Thymus (tissue), 11 donors: ENCODE measurements at regions not wholly inside any gene's neighbourhood (a gene's known extent, or its start where the extent isn't known, plus 50 kb on each side); places are given as distances from the start of the nearest gene placed in this dataset.

ENCODE experiments used
- DNase-seq, 9 donors: peaks; one replicate each; pipeline ENCODE4 v3.0.0-alpha.2; 2013; ENCODE audit warnings: low spot score in 9 of 9, low read depth in 6 of 9, missing footprints in 1 of 9
- H3K27ac ChIP-seq, 2 donors: one replicate each; pipeline ENCODE4 v1.5.1; 2013; ENCODE audit warnings: control low read depth in 1 of 2, low read depth in 1 of 2, low read length in 1 of 2, mild to moderate bottlenecking in 1 of 2, moderate library complexity in 1 of 2
- H3K27me3 ChIP-seq, 2 donors: one replicate each; pipeline ENCODE4 v1.5.1; 2013; ENCODE audit warnings: low read length in 1 of 2; ENCODE audit not compliant: control insufficient read depth in 2 of 2, insufficient read depth in 1 of 2
- H3K36me3 ChIP-seq, 2 donors: one replicate each; pipeline ENCODE4 v1.5.1; 2013; ENCODE audit warnings: low read length in 1 of 2, mild to moderate bottlenecking in 1 of 2, moderate library complexity in 1 of 2; ENCODE audit not compliant: control insufficient read depth in 2 of 2, insufficient read depth in 2 of 2
- H3K4me1 ChIP-seq, 2 donors: one replicate each; pipeline ENCODE4 v1.5.1; 2013; ENCODE audit warnings: low read length in 2 of 2; ENCODE audit not compliant: control insufficient read depth in 2 of 2, insufficient read depth in 2 of 2
- H3K4me3 ChIP-seq, 2 donors: one replicate each; pipeline ENCODE4 v1.5.1; 2013; ENCODE audit warnings: low read length in 2 of 2, control low read depth in 1 of 2, mild to moderate bottlenecking in 1 of 2
- H3K9me3 ChIP-seq, 2 donors: one replicate each; pipeline ENCODE4 v1.5.1; 2013; ENCODE audit warnings: low read length in 1 of 2, mild to moderate bottlenecking in 1 of 2; ENCODE audit not compliant: control insufficient read depth in 2 of 2, insufficient read depth in 1 of 2
- WGBS: extraction: QIAGEN DNeasy Blood & Tissue Kit; methylation state at CpG from one replicate; pipeline ENCODE4 v1.1.7; 2013; 5-methylcytosine and 5-hydroxymethylcytosine counted together
- donor health status: healthy.

- H3K27me3 ChIP-seq = no peaks in the 10 kb centered on the region
- H3K4me1 ChIP-seq = no peaks in the 10 kb centered on the region
- H3K9me3 ChIP-seq = no peaks in the 10 kb centered on the region
- WGBS = 88% methylated on average over 3 of the region's 3 CpGs
- H3K36me3 ChIP-seq = no peaks in the 10 kb centered on the region
- DNase-seq = no peak
- H3K4me3 ChIP-seq = no peak overlapping the region
- H3K27ac ChIP-seq = no peak overlapping the region
These were observed 131.5 kb downstream of the C12orf50 start for GRCh38 chr12:87897662-87898061.

DNA sequence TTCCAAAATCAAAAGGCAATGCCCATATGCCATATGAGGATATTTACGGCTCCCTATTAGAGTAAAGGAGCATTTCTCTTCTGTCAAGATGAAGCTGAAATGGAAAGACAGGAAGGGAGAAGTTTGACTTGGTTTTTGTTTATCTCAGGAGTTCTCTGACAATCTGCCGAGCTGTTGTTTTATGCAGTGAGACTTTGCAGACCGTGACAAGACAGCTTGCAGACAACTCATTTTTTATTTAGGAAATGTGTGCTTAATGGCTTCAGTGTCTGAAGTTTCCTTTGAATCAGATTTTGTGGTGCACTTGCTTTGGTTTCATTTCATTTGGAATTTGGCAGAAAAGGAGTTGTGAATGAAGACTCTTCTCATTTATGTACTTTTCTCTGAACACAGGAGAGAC is 145.4 kb downstream of the C12orf50 start:
- Histone ChIP-seq H3K9me3 (no peaks in the 10 kb centered on the region), H3K27me3 (no peaks in the 10 kb centered on the region), H3K36me3 (no peaks in the 10 kb centered on the region), H3K27ac (no peak overlapping the region), H3K4me3 (no peak overlapping the region), H3K4me1 (no peaks in the 10 kb centered on the region)
- DNase-seq = no peak
- 67% methylated on average over 3 of the region's 3 CpGs for WGBS

DNA sequence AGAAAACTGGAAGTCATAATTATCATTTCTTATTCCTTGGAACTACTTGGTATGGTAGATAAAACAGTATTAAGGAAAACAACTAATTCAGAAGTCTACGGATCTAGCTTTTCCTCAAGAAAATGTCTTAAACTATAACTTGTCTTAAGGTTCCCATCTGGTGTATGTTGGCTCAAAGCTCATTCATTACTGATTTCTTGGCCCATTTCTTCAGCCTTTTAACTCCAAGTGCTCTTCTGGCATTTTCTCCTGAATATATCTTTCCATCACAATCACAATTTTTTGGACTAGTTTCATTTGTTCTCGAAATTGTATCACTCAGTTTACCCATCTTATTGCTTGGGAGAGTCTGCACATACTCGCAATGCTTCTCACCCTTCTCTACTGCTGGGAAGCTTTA is 150.1 kb downstream of the C12orf50 start:
- no peak overlapping the region for H3K4me3 ChIP-seq
- WGBS = 69% methylated on average over 3 of the region's 3 CpGs
- no peaks in the 10 kb centered on the region for H3K36me3 ChIP-seq

DNA sequence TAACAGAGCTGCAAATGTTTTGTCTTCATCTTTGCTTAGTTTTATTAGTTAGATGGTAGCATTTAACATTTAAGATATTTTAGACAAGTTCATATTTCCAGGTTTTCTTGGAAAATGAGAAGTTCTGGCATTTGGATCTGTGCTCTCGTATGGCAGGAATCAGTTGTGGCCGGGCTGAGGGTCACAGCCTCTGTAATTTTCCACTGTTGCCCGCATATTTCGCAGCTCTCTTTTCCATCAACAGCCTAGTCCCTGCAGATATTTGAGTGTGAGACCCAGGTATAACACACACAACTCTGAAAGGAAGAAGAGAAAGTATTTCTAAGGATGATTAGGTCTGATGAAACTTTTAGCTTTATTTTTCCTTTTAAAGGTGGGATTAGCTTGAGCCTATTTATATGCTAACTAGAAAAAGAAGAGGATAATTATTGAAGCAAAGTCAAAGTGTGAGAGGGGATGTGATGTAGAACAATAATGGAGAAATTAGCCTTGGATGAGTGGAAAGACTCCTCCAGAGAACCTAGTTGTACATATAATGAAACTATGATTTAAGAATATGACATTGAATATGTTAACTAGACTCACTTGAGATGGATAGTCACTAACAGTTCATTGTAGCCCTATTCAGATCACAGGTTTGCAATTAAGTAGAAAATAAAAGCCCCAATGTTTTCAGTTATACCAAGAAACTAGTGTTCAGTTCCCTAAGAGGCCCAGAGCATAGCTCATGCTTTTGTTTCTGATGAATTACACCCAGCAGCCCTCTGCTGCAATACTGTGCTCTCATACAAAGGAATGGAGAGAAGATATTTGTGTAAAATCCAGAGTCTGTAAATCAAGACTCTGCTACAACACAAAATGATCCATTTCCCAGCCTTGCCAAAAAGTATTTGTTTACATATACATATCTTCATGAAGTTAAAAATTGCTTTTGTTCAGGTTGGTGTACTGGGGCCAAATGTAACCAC is 158.4 kb downstream of the C12orf50 start:
- Histone ChIP-seq H3K27ac (no peak overlapping the region), H3K36me3 (no peaks in the 10 kb centered on the region), H3K27me3 (no peaks in the 10 kb centered on the region), H3K9me3 (no peaks in the 10 kb centered on the region), H3K4me3 (no peak overlapping the region), H3K4me1 (no peaks in the 10 kb centered on the region)
- DNase-seq = no peak
- WGBS = 86% methylated on average over 4 of the region's 4 CpGs

More for the DNA sequence above, 150.1 kb downstream of the C12orf50 start:
- H3K4me1 ChIP-seq = no peaks in the 10 kb centered on the region
- DNase-seq = no peak
- no peaks in the 10 kb centered on the region for H3K9me3 ChIP-seq
- H3K27ac ChIP-seq = no peak overlapping the region
- no peaks in the 10 kb centered on the region for H3K27me3 ChIP-seq

DNA sequence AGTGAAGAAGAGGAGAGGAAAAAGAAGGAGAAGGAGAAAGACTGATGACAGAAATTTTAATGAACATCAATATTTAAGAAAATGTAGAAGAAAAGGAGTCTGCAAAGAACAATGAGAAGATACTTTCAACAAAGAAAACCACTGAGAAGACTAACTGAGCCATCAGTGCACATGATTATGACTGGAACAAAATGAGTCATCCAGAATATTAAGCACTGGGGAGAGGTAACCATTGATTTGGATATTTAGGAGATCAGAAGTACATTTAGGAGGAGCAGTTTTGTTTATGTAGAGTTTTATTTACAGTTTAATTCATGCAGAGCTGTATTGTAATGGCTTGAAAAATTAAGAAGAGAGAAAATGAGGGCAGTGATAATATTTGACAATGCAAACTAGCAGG is 159.1 kb downstream of the C12orf50 start:
- no peaks in the 10 kb centered on the region for H3K27me3 ChIP-seq
- DNase-seq = no peak
- no peaks in the 10 kb centered on the region for H3K4me1 ChIP-seq
- H3K36me3 ChIP-seq = no peaks in the 10 kb centered on the region
- no peak overlapping the region for H3K27ac ChIP-seq
- no peaks in the 10 kb centered on the region for H3K9me3 ChIP-seq
- no peak overlapping the region for H3K4me3 ChIP-seq

GRCh38 chr12:87866578-87867292 is 162.5 kb downstream of the C12orf50 start:
- Histone ChIP-seq H3K27ac (no peak overlapping the region), H3K9me3 (no peaks in the 10 kb centered on the region), H3K4me3 (no peak overlapping the region), H3K4me1 (no peaks in the 10 kb centered on the region), H3K36me3 (no peaks in the 10 kb centered on the region), H3K27me3 (no peaks in the 10 kb centered on the region)
- no peak for DNase-seq
- WGBS = 89% methylated on average over 3 of the region's 3 CpGs

DNA sequence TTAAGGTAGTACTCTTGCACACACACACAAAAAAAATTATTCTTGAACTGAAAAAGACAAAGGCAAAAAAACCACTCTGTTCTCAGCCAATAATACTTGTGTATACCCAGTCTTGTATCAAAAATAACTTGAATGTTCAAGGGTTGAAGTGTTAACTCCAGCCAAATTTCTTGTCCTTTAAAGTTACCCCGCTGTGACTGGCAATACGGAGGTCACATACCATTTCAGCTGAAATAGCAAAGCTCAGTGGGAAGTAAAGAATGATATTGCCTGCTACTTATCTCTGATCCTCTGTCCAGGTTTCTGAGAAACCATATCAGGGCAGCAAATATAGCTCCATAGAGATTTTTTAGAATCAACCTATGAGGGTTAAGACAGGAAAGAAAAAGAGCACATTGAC is 167.4 kb downstream of the C12orf50 start:
- H3K27me3 ChIP-seq = no peaks in the 10 kb centered on the region
- no peaks in the 10 kb centered on the region for H3K9me3 ChIP-seq
- 84% methylated on average over 2 of the region's 2 CpGs for WGBS
- no peak overlapping the region for H3K27ac ChIP-seq
- no peaks in the 10 kb centered on the region for H3K4me1 ChIP-seq
- H3K4me3 ChIP-seq = no peak overlapping the region
- no peaks in the 10 kb centered on the region for H3K36me3 ChIP-seq
- DNase-seq = no peak

GRCh38 chr12:87853448-87854003 is 175.7 kb downstream of the C12orf50 start:
- Histone ChIP-seq H3K9me3 (no peaks in the 10 kb centered on the region), H3K27ac (no peak overlapping the region), H3K27me3 (no peaks in the 10 kb centered on the region), H3K4me1 (no peaks in the 10 kb centered on the region), H3K4me3 (no peak overlapping the region), H3K36me3 (no peaks in the 10 kb centered on the region)
- 90% methylated on average over 6 of the region's 6 CpGs for WGBS
- no peak for DNase-seq

- H3K9me3 ChIP-seq = no peaks in the 10 kb centered on the region
- H3K4me1 ChIP-seq = no peaks in the 10 kb centered on the region
- no peaks in the 10 kb centered on the region for H3K27me3 ChIP-seq
- no peak overlapping the region for H3K4me3 ChIP-seq
- no peak for DNase-seq
- 81% methylated on average over 2 of the region's 2 CpGs for WGBS
- H3K36me3 ChIP-seq = no peaks in the 10 kb centered on the region
- no peak overlapping the region for H3K27ac ChIP-seq
These were observed 180.1 kb downstream of the C12orf50 start for GRCh38 chr12:87849074-87849473.
